K562 (cell line): ENCODE measurements at regions not wholly inside any gene's neighbourhood (a gene's known extent, or its start where the extent isn't known, plus 50 kb on each side); places are given as distances from the start of the nearest gene placed in this dataset.
A peak's percentile ranks its signal among the peaks of the same experiment; 100 is the strongest.

Experiments used
- CEBPZ ChIP-seq: fragments of 150-350 bp; IDR thresholded peaks from 2 replicates; pipeline ENCODE4 v1.6.1; 2014; ENCODE audit warnings: low read depth, mild to moderate bottlenecking, low read length, borderline replicate concordance
- CTCF ChIP-seq, 3 experiments: IDR thresholded peaks in 2 of 3; conservative IDR thresholded peaks in 1 of 3; 2 replicates each; pipeline ENCODE4 v1.5.1; 2011 to 2012; ENCODE audit warnings: low read length in 3 of 3, mild to moderate bottlenecking in 3 of 3, control low read depth in 2 of 3, improper control_type of control experiment in 1 of 3, inconsistent platforms in 1 of 3, low read depth in 1 of 3, mixed read lengths in 1 of 3, moderate library complexity in 1 of 3; ENCODE audit not compliant: insufficient read depth in 2 of 3
- DEAF1 ChIP-seq: fragments of 450-650 bp; formaldehyde crosslinking; IDR thresholded peaks from 2 replicates; pipeline ENCODE4 v1.4.0; 2020; ENCODE audit warnings: mild to moderate bottlenecking, moderate library complexity
- EHMT2 ChIP-seq: fragments of 450-650 bp; IDR thresholded peaks from 2 replicates; pipeline ENCODE4 v1.6.1; 2018; ENCODE audit warnings: antibody characterized with exemption
- HBP1 ChIP-seq: fragments of 450-650 bp; formaldehyde crosslinking; IDR thresholded peaks from 2 replicates; pipeline ENCODE4 v1.4.0; 2022; ENCODE audit warnings: missing genetic modification characterization
- HINFP ChIP-seq: fragments of 450-650 bp; conservative IDR thresholded peaks from 2 replicates; pipeline ENCODE4 v1.6.1; 2016; ENCODE audit warnings: missing genetic modification characterization, low read depth, mild to moderate bottlenecking, control low read depth, missing compliant biosample characterization
- MEF2D ChIP-seq: conservative IDR thresholded peaks from 2 replicates; pipeline ENCODE4 v1.6.1; 2016; ENCODE audit warnings: low read depth, missing genetic modification characterization, missing compliant biosample characterization
- POU5F1 ChIP-seq: fragments of 150-350 bp; IDR thresholded peaks from 2 replicates; pipeline ENCODE4 v1.6.1; 2014; ENCODE audit warnings: borderline replicate concordance, low read length, low read depth, mild to moderate bottlenecking; ENCODE audit not compliant: partially characterized antibody
- RBM25 ChIP-seq: fragments of 200-400 bp; formaldehyde crosslinking; IDR thresholded peaks from 2 replicates; pipeline ENCODE4 v1.6.1; 2018; ENCODE audit warnings: low read length, low read depth, moderate library complexity; ENCODE audit not compliant: severe bottlenecking
- ZBTB1 ChIP-seq: sonication (generic); formaldehyde crosslinking; IDR thresholded peaks from 2 replicates; pipeline ENCODE4 v1.8.1; 2023; ENCODE audit warnings: missing genetic modification reagents, low read depth, mild to moderate bottlenecking, borderline replicate concordance
- ZNF311 ChIP-seq: fragments of 250-450 bp; sonication (Bioruptor Pico); IDR thresholded peaks from 2 replicates; pipeline ENCODE4 v1.4.0; 2020; ENCODE audit warnings: mild to moderate bottlenecking, moderate library complexity
- ZNF551 ChIP-seq: fragments of 250-450 bp; sonication (Bioruptor Pico); IDR thresholded peaks from 2 replicates; pipeline ENCODE4 v1.5.0; 2021; ENCODE audit warnings: mild to moderate bottlenecking, moderate library complexity

GRCh38 chr14:100662879-100663760, 63.6 kb upstream of the DLK1 start (continued):
- TF ChIP-seq HBP1 (CRISPR knock-in tag): no peak
- TF ChIP-seq ZNF311 (CRISPR knock-in tag): peak; percentile 51; the same call in 1 of the 2 replicates
- TF ChIP-seq DEAF1: peak; percentile 61
- peak; percentile 64 for TF ChIP-seq RBM25
- TF ChIP-seq HINFP (tag): no peak
- TF ChIP-seq ZBTB1 (CRISPR knock-in tag): no peak
- TF ChIP-seq ZNF551 (CRISPR knock-in tag): no peak
- TF ChIP-seq POU5F1: no peak
- TF ChIP-seq EHMT2: peak; percentile 68; the same call in 1 of the 2 replicates
- no peak for TF ChIP-seq MEF2D (tag)
- peak; percentile 75 to 89 (median 78) for TF ChIP-seq CTCF (IDR thresholded peaks at IDR 0.05 in 2 of 3, conservative IDR thresholded peaks at IDR 0.05 in 1 of 3; ENCODE audit: insufficient read depth in 2 of 3, low read depth in 1 of 3, low read length in 3 of 3)
- no peak for TF ChIP-seq CEBPZ
